ENCODE measurements at regions not wholly inside any gene's neighbourhood (a gene's known extent, or its start where the extent isn't known, plus 50 kb on each side); places are given as distances from the start of the nearest gene placed in this dataset.

GRCh38 chr12:13289653-13290289 lies 93.2 kb downstream of the EMP1 start:
- TF ChIP-seq CTCF (IDR thresholded peaks at IDR 0.05; ENCODE audit: low read length) (no peak), EZH2 (IDR thresholded peaks at IDR 0.05; ENCODE audit: borderline replicate concordance, low read length) (no peak)

Data from OCI-LY1 (cell line).